Stomach (tissue), 4 donors: ENCODE measurements at regions not wholly inside any gene's neighbourhood (a gene's known extent, or its start where the extent isn't known, plus 50 kb on each side); places are given as distances from the start of the nearest gene placed in this dataset.

Experiments used
- CTCF ChIP-seq, 7 experiments: fragments of 450-650 bp in 4 of 7; fragments of 200-600 bp in 3 of 7; sonication (generic) in 3 of 7; IDR thresholded peaks; one replicate each; pipeline ENCODE4 v1.5.1; 2016 to 2019; ENCODE audit warnings: antibody characterized with exemption in 7 of 7, control low read depth in 2 of 7, mild to moderate bottlenecking in 1 of 7
- EP300 ChIP-seq: sonication (generic); formaldehyde crosslinking; IDR thresholded peaks from one replicate; pipeline ENCODE4 v1.6.1; 2017; ENCODE audit warnings: antibody characterized with exemption
- POLR2A ChIP-seq, 4 donors: fragments of 450-650 bp; IDR thresholded peaks; one replicate each; pipeline ENCODE4 v1.6.1; 2016; ENCODE audit warnings: antibody characterized with exemption in 4 of 4, control low read depth in 2 of 4, mild to moderate bottlenecking in 1 of 4, moderate library complexity in 1 of 4
- POLR2AphosphoS5 ChIP-seq, 3 donors: sonication (generic); formaldehyde crosslinking; IDR thresholded peaks; one replicate each; pipeline ENCODE4 v1.6.1; 2016; ENCODE audit warnings: antibody characterized with exemption in 3 of 3

GRCh38 chr9:86653466-86653865 is 293.8 kb downstream of the GAS1 start:
- TF ChIP-seq CTCF (IDR thresholded peaks at IDR 0.05) (no peak), POLR2AphosphoS5 (IDR thresholded peaks at IDR 0.05) (no peak), POLR2A (IDR thresholded peaks at IDR 0.05) (no peak), EP300 (no peak)
